ENCODE measurements at regions not wholly inside any gene's neighbourhood (a gene's known extent, or its start where the extent isn't known, plus 50 kb on each side); places are given as distances from the start of the nearest gene placed in this dataset.

- TF ChIP-seq POLR2A (IDR thresholded peaks at IDR 0.05) (no peak), CTCF (IDR thresholded peaks at IDR 0.05 in 4 of 5, conservative IDR thresholded peaks at IDR 0.05 in 1 of 5) (no peak)
These were observed 433.4 kb upstream of the NRXN1 start for GRCh38 chr2:51465326-51465725.

Measured in gastrocnemius medialis (tissue), 4 donors.